ENCODE measurements at regions not wholly inside any gene's neighbourhood (a gene's known extent, or its start where the extent isn't known, plus 50 kb on each side); places are given as distances from the start of the nearest gene placed in this dataset.

DNA sequence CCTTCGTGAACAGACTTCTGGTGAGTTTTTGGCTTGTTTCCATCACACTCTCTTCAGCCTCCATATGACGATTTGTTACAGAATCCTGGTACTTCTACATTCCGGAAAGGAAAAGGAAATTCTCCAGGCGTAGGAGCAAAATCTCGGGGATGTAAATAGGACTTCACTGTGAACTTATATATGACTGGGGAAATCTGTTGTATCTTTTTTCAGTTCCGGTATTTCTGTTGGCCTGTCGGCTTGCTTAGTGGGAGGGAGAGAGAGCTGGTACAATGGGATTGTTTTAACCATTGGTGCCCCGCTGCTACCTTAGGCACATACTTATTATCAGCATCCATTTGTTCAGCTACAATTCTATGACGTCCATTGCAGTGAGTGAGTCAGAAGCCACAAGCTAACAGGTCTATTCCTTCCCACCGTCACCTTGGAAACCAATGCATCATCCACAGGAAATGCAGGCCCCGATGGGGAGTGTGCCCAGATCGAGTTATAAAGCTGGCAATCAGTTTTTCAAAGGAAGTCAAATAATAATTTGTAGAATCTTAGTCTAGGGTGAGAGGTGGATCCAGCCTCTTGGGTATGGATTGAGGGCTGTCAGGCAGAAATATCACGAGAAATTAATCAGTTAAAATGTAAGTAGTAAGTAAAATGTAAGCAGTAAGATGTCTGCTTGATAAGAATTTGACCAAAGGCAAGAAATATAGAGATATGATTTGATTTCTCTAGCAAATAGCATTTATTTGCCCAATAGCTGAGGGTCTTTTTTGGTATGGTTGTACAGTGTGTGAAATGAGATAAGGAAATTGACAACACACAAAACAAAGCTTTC lies 92.0 kb upstream of the MKLN1 start:
- Mint-ChIP-seq H3K4me3 (peak overlapping the region; percentile 73), H3K4me1 (peaks cover 57% of the 10 kb centered on the region), H3K27me3 (no peaks in the 10 kb centered on the region), H3K9me3 (peaks cover 9% of the 10 kb centered on the region), H3K27ac (peak overlapping the region; percentile 97), H3K36me3 (ENCODE audit: low read depth) (peaks cover 9% of the 10 kb centered on the region)
- intact Hi-C loops (cut with micrococcal nuclease): loop anchor here (1.0 kb wide), 2 partner anchors 46 to 127 kb away; no protein-coding TSS in a partner anchor
- peak; percentile 94 for DNase-seq

DNA sequence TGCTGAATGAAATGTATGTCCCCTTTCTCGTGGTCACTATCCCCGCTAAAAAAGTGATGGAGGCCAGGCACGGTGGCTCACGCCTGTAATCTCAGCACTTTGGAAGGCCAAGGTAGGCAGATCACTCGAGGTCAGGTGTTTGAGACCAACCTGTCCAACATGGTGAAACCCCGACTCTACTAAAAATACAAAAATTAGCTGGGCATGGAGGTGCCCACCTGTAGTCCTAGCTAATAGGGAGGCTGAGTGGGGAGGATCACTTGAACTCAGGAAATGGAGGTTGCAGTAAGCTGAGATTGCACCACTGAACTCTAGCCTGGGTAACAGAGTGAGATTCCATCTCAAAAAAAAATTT lies 91.4 kb upstream of the MKLN1 start:
- Mint-ChIP-seq H3K36me3 (ENCODE audit: low read depth) (peaks cover 9% of the 10 kb centered on the region), H3K4me3 (no peak overlapping the region), H3K4me1 (peaks cover 53% of the 10 kb centered on the region), H3K27me3 (no peaks in the 10 kb centered on the region), H3K27ac (peak overlapping the region; percentile 97), H3K9me3 (peaks cover 9% of the 10 kb centered on the region)
- no peak for DNase-seq
- intact Hi-C loops (cut with micrococcal nuclease): no loop called here

DNA sequence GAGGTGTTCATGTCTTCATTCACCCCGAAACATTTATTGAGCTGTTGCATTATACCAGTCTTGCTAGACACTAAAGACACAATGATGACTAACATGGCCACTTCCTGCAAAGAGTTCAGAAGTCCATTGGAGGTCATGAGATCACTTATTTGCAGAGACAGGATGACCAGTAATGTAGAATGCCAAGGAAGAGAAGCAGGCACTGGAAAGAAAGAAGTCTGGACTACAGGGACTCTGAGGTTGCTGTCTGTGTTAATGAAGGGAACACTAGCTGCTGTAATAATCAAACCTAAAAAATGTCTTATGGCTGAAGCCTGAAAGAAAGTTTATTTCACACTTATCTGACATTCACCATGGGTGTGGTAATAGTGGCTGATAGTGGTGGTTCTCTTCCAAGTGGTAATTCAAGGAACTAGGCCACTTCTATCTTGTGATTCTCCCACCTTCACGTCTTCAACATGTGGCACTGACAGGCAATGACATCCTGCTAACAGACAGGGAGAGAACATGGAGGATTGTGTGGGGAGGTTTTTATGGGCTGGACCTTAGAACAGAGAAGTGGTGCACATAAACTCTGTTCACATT lies 89.2 kb upstream of the MKLN1 start:
- H3K4me1 Mint-ChIP-seq: peaks cover 42% of the 10 kb centered on the region
- peaks cover 7% of the 10 kb centered on the region for H3K36me3 Mint-ChIP-seq (ENCODE audit: low read depth)
- H3K27ac Mint-ChIP-seq: no peak overlapping the region
- DNase-seq: no peak
- H3K27me3 Mint-ChIP-seq: no peaks in the 10 kb centered on the region
- intact Hi-C loops (cut with micrococcal nuclease): no loop called here
- H3K4me3 Mint-ChIP-seq: no peak overlapping the region
- H3K9me3 Mint-ChIP-seq: peaks cover 9% of the 10 kb centered on the region

- no peak overlapping the region for H3K27ac Mint-ChIP-seq
- intact Hi-C loops (cut with micrococcal nuclease): no loop called here
Observed at GRCh38 chr7:131241386-131241785, 86.3 kb upstream of the MKLN1 start.

DNA sequence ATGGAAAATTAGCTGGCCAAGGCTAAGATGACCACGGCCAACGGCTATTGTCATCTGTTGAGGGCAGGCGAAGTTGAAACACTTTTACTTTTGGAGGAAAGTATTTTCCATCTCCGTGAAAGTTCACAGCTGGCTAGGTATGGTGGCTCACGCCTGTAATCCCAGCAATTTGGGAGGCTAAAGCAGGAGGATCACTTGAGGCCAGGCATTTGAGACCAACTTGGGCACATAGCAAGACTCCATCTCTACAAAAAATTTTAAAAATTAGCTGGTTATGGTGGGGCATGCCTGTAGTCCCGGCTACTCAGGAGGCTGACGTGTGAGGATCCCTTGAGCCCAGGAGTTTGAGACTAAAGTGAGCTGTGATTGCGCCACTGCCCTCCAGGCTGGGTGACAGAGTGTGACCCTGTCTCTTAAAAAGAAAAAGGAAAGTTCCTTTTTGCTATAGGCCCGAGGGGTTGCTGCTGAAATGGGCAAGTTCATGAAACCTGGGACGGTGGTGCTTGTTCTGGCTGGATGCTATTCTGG lies 85.5 kb upstream of the MKLN1 start:
- Mint-ChIP-seq H3K36me3 (ENCODE audit: low read depth) (peaks cover under 1% of the 10 kb centered on the region), H3K27me3 (no peaks in the 10 kb centered on the region), H3K4me1 (peaks cover 16% of the 10 kb centered on the region), H3K27ac (no peak overlapping the region), H3K4me3 (no peak overlapping the region), H3K9me3 (peaks cover 4% of the 10 kb centered on the region)
- no peak for DNase-seq
- intact Hi-C loops (cut with micrococcal nuclease): no loop called here

More at GRCh38 chr7:131241386-131241785, 86.3 kb upstream of the MKLN1 start:
- H3K27me3 Mint-ChIP-seq: no peaks in the 10 kb centered on the region
- H3K4me3 Mint-ChIP-seq: no peak overlapping the region
- no peak for DNase-seq
- peaks cover 4% of the 10 kb centered on the region for H3K36me3 Mint-ChIP-seq (ENCODE audit: low read depth)
- peaks cover 24% of the 10 kb centered on the region for H3K4me1 Mint-ChIP-seq
- H3K9me3 Mint-ChIP-seq: peaks cover 6% of the 10 kb centered on the region

- H3K4me1 Mint-ChIP-seq: peaks cover 3% of the 10 kb centered on the region
- no peak overlapping the region for H3K4me3 Mint-ChIP-seq
- no peak overlapping the region for H3K27ac Mint-ChIP-seq
- intact Hi-C loops (cut with micrococcal nuclease): no loop called here
- no peak for DNase-seq
- H3K36me3 Mint-ChIP-seq (ENCODE audit: low read depth): no peaks in the 10 kb centered on the region
- peaks cover 3% of the 10 kb centered on the region for H3K27me3 Mint-ChIP-seq
- no peaks in the 10 kb centered on the region for H3K9me3 Mint-ChIP-seq
Observed at GRCh38 chr7:131244259-131244852, 83.3 kb upstream of the MKLN1 start.

GRCh38 chr7:131249003-131249402 lies 78.7 kb upstream of the MKLN1 start:
- H3K4me1 Mint-ChIP-seq: peaks cover 5% of the 10 kb centered on the region
- peaks cover 9% of the 10 kb centered on the region for H3K27me3 Mint-ChIP-seq
- H3K9me3 Mint-ChIP-seq: peaks cover 10% of the 10 kb centered on the region
- no peak overlapping the region for H3K4me3 Mint-ChIP-seq
- no peak overlapping the region for H3K27ac Mint-ChIP-seq
- intact Hi-C loops (cut with micrococcal nuclease): no loop called here
- H3K36me3 Mint-ChIP-seq (ENCODE audit: low read depth): no peaks in the 10 kb centered on the region
- DNase-seq: no peak

DNA sequence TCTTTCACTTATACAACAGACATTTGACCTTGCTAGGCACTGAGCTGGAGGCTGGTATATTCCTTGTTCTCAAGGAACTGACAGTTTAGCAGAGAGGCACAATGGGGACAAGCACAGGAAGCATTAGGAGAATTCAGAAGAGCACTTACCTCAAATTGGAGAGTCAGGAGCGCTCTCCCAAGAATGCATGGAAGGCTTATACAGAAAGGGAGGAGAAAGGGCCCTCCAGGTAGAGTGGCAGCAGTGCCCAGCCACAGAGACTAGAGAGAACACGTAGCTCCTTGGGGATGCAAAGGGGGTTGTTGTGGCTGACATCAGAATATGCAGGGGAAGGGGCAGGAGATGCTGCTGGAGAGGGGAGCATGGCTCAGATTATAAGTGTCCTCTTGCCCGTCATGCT lies 78.2 kb upstream of the MKLN1 start:
- intact Hi-C loops (cut with micrococcal nuclease): no loop called here

GRCh38 chr7:131250331-131250730 lies 77.3 kb upstream of the MKLN1 start:
- H3K9me3 Mint-ChIP-seq: peaks cover 18% of the 10 kb centered on the region
- peaks cover 9% of the 10 kb centered on the region for H3K27me3 Mint-ChIP-seq
- peak overlapping the region; percentile 17 for H3K27ac Mint-ChIP-seq
- intact Hi-C loops (cut with micrococcal nuclease): no loop called here
- peaks cover 5% of the 10 kb centered on the region for H3K36me3 Mint-ChIP-seq (ENCODE audit: low read depth)
- peaks cover 4% of the 10 kb centered on the region for H3K4me1 Mint-ChIP-seq
- H3K4me3 Mint-ChIP-seq: no peak overlapping the region
- no peak for DNase-seq

More for the DNA sequence above, 78.2 kb upstream of the MKLN1 start:
- peaks cover 15% of the 10 kb centered on the region for H3K9me3 Mint-ChIP-seq
- H3K36me3 Mint-ChIP-seq (ENCODE audit: low read depth): peaks cover under 1% of the 10 kb centered on the region
- no peak overlapping the region for H3K27ac Mint-ChIP-seq
- peaks cover 4% of the 10 kb centered on the region for H3K4me1 Mint-ChIP-seq
- H3K4me3 Mint-ChIP-seq: no peak overlapping the region
- no peak for DNase-seq
- peaks cover 9% of the 10 kb centered on the region for H3K27me3 Mint-ChIP-seq

- H3K36me3 Mint-ChIP-seq (ENCODE audit: low read depth): peaks cover 5% of the 10 kb centered on the region
- H3K9me3 Mint-ChIP-seq: peaks cover 18% of the 10 kb centered on the region
- DNase-seq: no peak
- H3K4me1 Mint-ChIP-seq: peaks cover 4% of the 10 kb centered on the region
- peaks cover 9% of the 10 kb centered on the region for H3K27me3 Mint-ChIP-seq
- intact Hi-C loops (cut with micrococcal nuclease): no loop called here
- H3K27ac Mint-ChIP-seq: no peak overlapping the region
- H3K4me3 Mint-ChIP-seq: no peak overlapping the region
Observed at GRCh38 chr7:131251371-131251770, 76.3 kb upstream of the MKLN1 start.

GRCh38 chr7:131252976-131253375 lies 74.7 kb upstream of the MKLN1 start:
- Mint-ChIP-seq H3K9me3 (peaks cover 18% of the 10 kb centered on the region), H3K27me3 (peaks cover 9% of the 10 kb centered on the region), H3K4me1 (peaks cover 4% of the 10 kb centered on the region), H3K36me3 (ENCODE audit: low read depth) (peaks cover 5% of the 10 kb centered on the region), H3K27ac (no peak overlapping the region), H3K4me3 (no peak overlapping the region)
- intact Hi-C loops (cut with micrococcal nuclease): no loop called here
- DNase-seq: no peak

DNA sequence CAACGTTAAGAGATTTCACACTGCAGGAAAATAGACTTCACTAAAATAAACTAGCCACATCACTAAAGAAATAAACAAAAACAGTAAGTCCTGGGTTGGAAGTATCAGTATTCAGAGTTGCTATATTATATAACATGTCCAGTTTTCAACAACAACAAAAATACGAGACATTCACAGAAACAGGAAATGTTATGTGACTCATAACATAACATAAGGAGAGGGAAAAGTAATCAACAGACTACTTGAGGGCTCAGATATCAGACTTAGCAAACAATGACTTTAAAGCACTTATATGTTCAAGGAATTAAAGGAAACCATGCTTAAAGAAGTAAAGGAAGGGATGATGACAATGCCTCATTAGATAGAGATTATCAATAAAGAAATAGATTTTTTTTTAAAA lies 73.5 kb upstream of the MKLN1 start:
- no peak overlapping the region for H3K27ac Mint-ChIP-seq
- peaks cover 10% of the 10 kb centered on the region for H3K27me3 Mint-ChIP-seq
- H3K36me3 Mint-ChIP-seq (ENCODE audit: low read depth): peaks cover 5% of the 10 kb centered on the region
- intact Hi-C loops (cut with micrococcal nuclease): no loop called here
- H3K4me3 Mint-ChIP-seq: no peak overlapping the region
- peaks cover 18% of the 10 kb centered on the region for H3K9me3 Mint-ChIP-seq
- H3K4me1 Mint-ChIP-seq: peaks cover 4% of the 10 kb centered on the region
- no peak for DNase-seq

GRCh38 chr7:131255242-131255641 lies 72.4 kb upstream of the MKLN1 start:
- Mint-ChIP-seq H3K27ac (no peak overlapping the region), H3K27me3 (peaks cover 4% of the 10 kb centered on the region), H3K9me3 (peaks cover 18% of the 10 kb centered on the region), H3K4me1 (peaks cover 4% of the 10 kb centered on the region), H3K36me3 (ENCODE audit: low read depth) (peaks cover 5% of the 10 kb centered on the region), H3K4me3 (no peak overlapping the region)
- DNase-seq: no peak
- intact Hi-C loops (cut with micrococcal nuclease): no loop called here

- Mint-ChIP-seq H3K9me3 (peaks cover 8% of the 10 kb centered on the region), H3K36me3 (ENCODE audit: low read depth) (no peaks in the 10 kb centered on the region), H3K4me1 (no peaks in the 10 kb centered on the region), H3K27ac (no peak overlapping the region), H3K27me3 (peaks cover 10% of the 10 kb centered on the region), H3K4me3 (no peak overlapping the region)
- intact Hi-C loops (cut with micrococcal nuclease): no loop called here
- no peak for DNase-seq
Observed at GRCh38 chr7:131261476-131261994, 66.1 kb upstream of the MKLN1 start.

All from activated CD4-positive, alpha-beta T cell treated with anti-CD3 and anti-CD28 coated beads, Interleukin-2, amount 10 ng/mL, durations not matched to agents 24 days and 14 days (primary cell).